ENCODE measurements at regions not wholly inside any gene's neighbourhood (a gene's known extent, or its start where the extent isn't known, plus 50 kb on each side); places are given as distances from the start of the nearest gene placed in this dataset.

GRCh38 chr11:70736937-70737640 is 338.8 kb downstream of the CTTN start:
- Mint-ChIP-seq H3K4me3 (no peak overlapping the region), H3K36me3 (ENCODE audit: low read depth) (no peaks in the 10 kb centered on the region), H3K4me1 (no peaks in the 10 kb centered on the region), H3K27me3 (peaks cover 4% of the 10 kb centered on the region), H3K27ac (no peak overlapping the region), H3K9me3 (ENCODE audit: low read depth) (no peaks in the 10 kb centered on the region)
- intact Hi-C loops (cut with DNase I, micrococcal nuclease), result no loop called here
- CTCF ChIA-PET, result interaction anchor here (0.5 kb wide), 1 partner anchor 15 kb away, joined by 3 read pairs; no protein-coding TSS in a partner anchor
- no peak for DNase-seq
- POLR2A ChIA-PET, result no interaction called here
- no peak for ATAC-seq

GRCh38 chr11:70737816-70738630 is 339.7 kb downstream of the CTTN start:
- ChIA-PET POLR2A (no interaction called here), CTCF (interaction anchor here (0.5 kb wide), 1 partner anchor 16 kb away, joined by 3 read pairs; no protein-coding TSS in a partner anchor)
- ATAC-seq, result no peak
- Mint-ChIP-seq H3K27ac (no peak overlapping the region), H3K9me3 (ENCODE audit: low read depth) (no peaks in the 10 kb centered on the region), H3K36me3 (ENCODE audit: low read depth) (no peaks in the 10 kb centered on the region), H3K4me3 (no peak overlapping the region), H3K27me3 (peaks cover 7% of the 10 kb centered on the region), H3K4me1 (no peaks in the 10 kb centered on the region)
- no peak for DNase-seq
- intact Hi-C loops (cut with DNase I, micrococcal nuclease), result no loop called here

- H3K27ac Mint-ChIP-seq, result no peak overlapping the region
- no peaks in the 10 kb centered on the region for H3K36me3 Mint-ChIP-seq (ENCODE audit: low read depth)
- peaks cover 7% of the 10 kb centered on the region for H3K27me3 Mint-ChIP-seq
- CTCF ChIA-PET, result no interaction called here
- POLR2A ChIA-PET, result no interaction called here
- H3K4me3 Mint-ChIP-seq, result no peak overlapping the region
- no peaks in the 10 kb centered on the region for H3K4me1 Mint-ChIP-seq
- H3K9me3 Mint-ChIP-seq (ENCODE audit: low read depth), result no peaks in the 10 kb centered on the region
- intact Hi-C loops (cut with DNase I, micrococcal nuclease), result no loop called here
- ATAC-seq (no peak), DNase-seq (no peak)
Measured at GRCh38 chr11:70738661-70739060, 340.3 kb downstream of the CTTN start.

GRCh38 chr11:70739091-70739490 is 340.8 kb downstream of the CTTN start:
- Mint-ChIP-seq H3K9me3 (ENCODE audit: low read depth) (no peaks in the 10 kb centered on the region), H3K4me3 (no peak overlapping the region), H3K36me3 (ENCODE audit: low read depth) (no peaks in the 10 kb centered on the region), H3K4me1 (no peaks in the 10 kb centered on the region), H3K27me3 (peaks cover 7% of the 10 kb centered on the region), H3K27ac (no peak overlapping the region)
- DNase-seq (no peak), ATAC-seq (no peak)
- POLR2A ChIA-PET, result no interaction called here
- CTCF ChIA-PET, result no interaction called here
- intact Hi-C loops (cut with DNase I, micrococcal nuclease), result no loop called here

- Mint-ChIP-seq H3K27ac (no peak overlapping the region), H3K36me3 (ENCODE audit: low read depth) (no peaks in the 10 kb centered on the region), H3K9me3 (ENCODE audit: low read depth) (no peaks in the 10 kb centered on the region), H3K4me3 (no peak overlapping the region), H3K27me3 (peaks cover 7% of the 10 kb centered on the region), H3K4me1 (no peaks in the 10 kb centered on the region)
- POLR2A ChIA-PET, result no interaction called here
- CTCF ChIA-PET, result no interaction called here
- ATAC-seq, result no peak
- no peak for DNase-seq
- intact Hi-C loops (cut with DNase I, micrococcal nuclease), result no loop called here
Measured at GRCh38 chr11:70739811-70740487, 341.6 kb downstream of the CTTN start.

- Mint-ChIP-seq H3K4me3 (no peak overlapping the region), H3K4me1 (no peaks in the 10 kb centered on the region), H3K9me3 (ENCODE audit: low read depth) (no peaks in the 10 kb centered on the region), H3K27me3 (peaks cover 7% of the 10 kb centered on the region), H3K36me3 (ENCODE audit: low read depth) (no peaks in the 10 kb centered on the region), H3K27ac (no peak overlapping the region)
- ChIA-PET POLR2A (no interaction called here), CTCF (no interaction called here)
- intact Hi-C loops (cut with DNase I, micrococcal nuclease), result no loop called here
- DNase-seq (no peak), ATAC-seq (no peak)
Measured at GRCh38 chr11:70740488-70740851, 342.1 kb downstream of the CTTN start.

- ATAC-seq, result no peak
- no peaks in the 10 kb centered on the region for H3K4me1 Mint-ChIP-seq
- H3K27me3 Mint-ChIP-seq, result peaks cover 7% of the 10 kb centered on the region
- ChIA-PET POLR2A (no interaction called here), CTCF (no interaction called here)
- no peak overlapping the region for H3K27ac Mint-ChIP-seq
- no peaks in the 10 kb centered on the region for H3K9me3 Mint-ChIP-seq (ENCODE audit: low read depth)
- no peaks in the 10 kb centered on the region for H3K36me3 Mint-ChIP-seq (ENCODE audit: low read depth)
- no peak for DNase-seq
- intact Hi-C loops (cut with DNase I, micrococcal nuclease), result no loop called here
- H3K4me3 Mint-ChIP-seq, result no peak overlapping the region
Measured at GRCh38 chr11:70741085-70741484, 342.8 kb downstream of the CTTN start.

GRCh38 chr11:70742553-70743291 is 344.4 kb downstream of the CTTN start:
- Mint-ChIP-seq H3K36me3 (ENCODE audit: low read depth) (no peaks in the 10 kb centered on the region), H3K9me3 (ENCODE audit: low read depth) (no peaks in the 10 kb centered on the region), H3K4me3 (no peak overlapping the region), H3K27me3 (peaks cover 7% of the 10 kb centered on the region), H3K27ac (no peak overlapping the region), H3K4me1 (no peaks in the 10 kb centered on the region)
- DNase-seq (no peak), ATAC-seq (no peak)
- intact Hi-C loops (cut with DNase I, micrococcal nuclease), result no loop called here
- CTCF ChIA-PET, result no interaction called here
- POLR2A ChIA-PET, result no interaction called here

GRCh38 chr11:70743329-70743728 is 345.0 kb downstream of the CTTN start:
- Mint-ChIP-seq H3K4me1 (no peaks in the 10 kb centered on the region), H3K36me3 (ENCODE audit: low read depth) (no peaks in the 10 kb centered on the region), H3K4me3 (no peak overlapping the region), H3K27ac (no peak overlapping the region), H3K9me3 (ENCODE audit: low read depth) (no peaks in the 10 kb centered on the region), H3K27me3 (peaks cover 7% of the 10 kb centered on the region)
- DNase-seq (no peak), ATAC-seq (no peak)
- POLR2A ChIA-PET, result no interaction called here
- CTCF ChIA-PET, result no interaction called here
- intact Hi-C loops (cut with DNase I, micrococcal nuclease), result no loop called here

GRCh38 chr11:70743941-70744351 is 345.6 kb downstream of the CTTN start:
- POLR2A ChIA-PET, result no interaction called here
- H3K4me1 Mint-ChIP-seq, result no peaks in the 10 kb centered on the region
- DNase-seq (no peak), ATAC-seq (no peak)
- H3K27me3 Mint-ChIP-seq, result peaks cover 7% of the 10 kb centered on the region
- peaks cover 2% of the 10 kb centered on the region for H3K9me3 Mint-ChIP-seq (ENCODE audit: low read depth)
- H3K36me3 Mint-ChIP-seq (ENCODE audit: low read depth), result no peaks in the 10 kb centered on the region
- H3K27ac Mint-ChIP-seq, result no peak overlapping the region
- CTCF ChIA-PET, result no interaction called here
- intact Hi-C loops (cut with DNase I, micrococcal nuclease), result no loop called here
- H3K4me3 Mint-ChIP-seq, result no peak overlapping the region

GRCh38 chr11:70744396-70745185 is 346.3 kb downstream of the CTTN start:
- H3K9me3 Mint-ChIP-seq (ENCODE audit: low read depth), result peaks cover 5% of the 10 kb centered on the region
- ATAC-seq (no peak), DNase-seq (no peak)
- no peak overlapping the region for H3K27ac Mint-ChIP-seq
- H3K4me1 Mint-ChIP-seq, result no peaks in the 10 kb centered on the region
- peaks cover 7% of the 10 kb centered on the region for H3K27me3 Mint-ChIP-seq
- H3K36me3 Mint-ChIP-seq (ENCODE audit: low read depth), result no peaks in the 10 kb centered on the region
- ChIA-PET CTCF (no interaction called here), POLR2A (no interaction called here)
- no peak overlapping the region for H3K4me3 Mint-ChIP-seq
- intact Hi-C loops (cut with DNase I, micrococcal nuclease), result no loop called here

Measured in activated CD4-positive, alpha-beta T cell treated with anti-CD3 and anti-CD28 coated beads for 36 hours (primary cell).